Endothelial cell of umbilical vein (primary cell): ENCODE measurements at regions not wholly inside any gene's neighbourhood (a gene's known extent, or its start where the extent isn't known, plus 50 kb on each side); places are given as distances from the start of the nearest gene placed in this dataset.

Source experiments
- BruUV-seq: library from RNA; stranded (reverse); fragments of 400-500 nt; replicated peaks from 2 replicates; lab custom pipeline; 2021; lab: Mats Ljungman, UMichigan
- CTCF ChIA-PET: fragments of 300-600, 350-600 bp; sonication (Branson Sonifier 250); formaldehyde crosslinking; loops from one replicate; lab custom pipeline; 2021; ENCODE audit warnings: antibody characterized with exemption, inconsistent platforms; lab: Charles Lee
- POLR2A ChIA-PET: fragments of 300-600, 350-600 bp; sonication (Branson Sonifier 250); formaldehyde crosslinking; loops from one replicate; lab custom pipeline; 2021; ENCODE audit warnings: antibody characterized with exemption, inconsistent platforms; lab: Charles Lee
- DNase-seq: peaks from one replicate; pipeline ENCODE4 v3.0.0-alpha.2; 2011; ENCODE audit warnings: low read depth, low spot score
- FAIRE-seq: peaks from 2 replicates; lab custom pipeline; 2011; peaks lifted over from hg19 to GRCh38; lab: Jason Lieb, UNC
- H2AFZ ChIP-seq: 2 replicates; pipeline ENCODE4 v1.6.0; 2012; ENCODE audit warnings: low read depth, low read length, control low read depth, inconsistent platforms
- H3K27ac ChIP-seq: 2 replicates; pipeline ENCODE4 v1.5.1; 2011; ENCODE audit warnings: low read depth, mild to moderate bottlenecking, control low read depth, low read length, moderate library complexity; ENCODE audit not compliant: insufficient read depth
- H3K27me3 ChIP-seq, 2 experiments: 2 replicates each; pipeline versions ENCODE4 v1.6.0 to v1.6.1; 2011; ENCODE audit warnings: low read length in 2 of 2, mixed read lengths in 1 of 2; ENCODE audit not compliant: control insufficient read depth in 2 of 2, insufficient read depth in 2 of 2
- H3K36me3 ChIP-seq, 2 experiments: 2 replicates in 1 of 2; 3 replicates in 1 of 2; pipeline ENCODE4 v1.5.1; 2011; ENCODE audit warnings: low read length in 2 of 2, mild to moderate bottlenecking in 1 of 2, moderate library complexity in 1 of 2; ENCODE audit not compliant: control insufficient read depth in 2 of 2, insufficient read depth in 2 of 2; ENCODE audit errors: extremely low read depth in 1 of 2
- H3K4me1 ChIP-seq: 3 replicates; pipeline ENCODE4 v1.5.1; 2011; ENCODE audit warnings: mild to moderate bottlenecking, low read length; ENCODE audit not compliant: control insufficient read depth, insufficient read depth; ENCODE audit errors: extremely low read depth
- H3K4me2 ChIP-seq: 2 replicates; pipeline ENCODE4 v1.6.1; 2011; ENCODE audit warnings: low read length, control low read depth, mixed read lengths; ENCODE audit not compliant: insufficient read depth
- H3K4me3 ChIP-seq, 3 experiments: fragments of 200-600 bp in 1 of 3; sonication (generic), shearing (Covaris generic) in 1 of 3; replicated peaks in 1 of 3; 2 replicates each; pipeline ENCODE4 v1.5.1; 2011 to 2016; ENCODE audit warnings: control low read depth in 3 of 3, low read length in 3 of 3, mild to moderate bottlenecking in 2 of 3, inconsistent platforms in 1 of 3, low read depth in 1 of 3, moderate library complexity in 1 of 3; ENCODE audit not compliant: insufficient read depth in 1 of 3
- H3K79me2 ChIP-seq: 2 replicates; pipeline ENCODE4 v1.6.0; 2012; ENCODE audit warnings: low read length, inconsistent platforms; ENCODE audit not compliant: control insufficient read depth, insufficient read depth
- H3K9ac ChIP-seq: replicated peaks from 2 replicates; pipeline ENCODE3; 2011; ENCODE audit warnings: low read length, control low read depth; ENCODE audit not compliant: insufficient read depth; ENCODE audit errors: extremely low read depth
- H3K9me1 ChIP-seq: replicated peaks from 3 replicates; pipeline ENCODE4 v1.6.0; 2011; ENCODE audit warnings: mild to moderate bottlenecking, low read length; ENCODE audit not compliant: control insufficient read depth, insufficient read depth; ENCODE audit errors: extremely low read depth
- H3K9me3 ChIP-seq: replicated peaks from 2 replicates; pipeline ENCODE4 v1.5.1; 2012; ENCODE audit warnings: low read length, inconsistent platforms; ENCODE audit not compliant: control insufficient read depth, insufficient read depth
- H4K20me1 ChIP-seq: replicated peaks from 2 replicates; pipeline ENCODE3; 2011; ENCODE audit warnings: mild to moderate bottlenecking, low read length; ENCODE audit not compliant: control insufficient read depth, insufficient read depth; ENCODE audit errors: extremely low read depth
- CTCF ChIP-seq, 2 donors: IDR thresholded peaks; 1 replicate in 1 of 2; 2 replicates in 1 of 2; pipeline ENCODE4 v1.5.1; 2011; ENCODE audit warnings: low read length in 2 of 2, mild to moderate bottlenecking in 2 of 2, moderate library complexity in 2 of 2, control low read depth in 1 of 2, inconsistent platforms in 1 of 2, low read depth in 1 of 2; ENCODE audit not compliant: insufficient read depth in 1 of 2; ENCODE audit errors: extremely low read depth in 1 of 2
- EZH2 ChIP-seq: IDR thresholded peaks from 2 replicates; pipeline ENCODE4 v1.6.1; 2012; ENCODE audit warnings: borderline replicate concordance, low read depth, mild to moderate bottlenecking, moderate library complexity, low read length, inconsistent platforms; ENCODE audit not compliant: severe bottlenecking
- FOS ChIP-seq: IDR thresholded peaks from 2 replicates; pipeline ENCODE4 v1.6.1; 2011; ENCODE audit warnings: mild to moderate bottlenecking, low read length, moderate library complexity, borderline replicate concordance; ENCODE audit not compliant: insufficient read depth
- GATA2 ChIP-seq: IDR thresholded peaks from 2 replicates; pipeline ENCODE4 v1.7.0; 2011; ENCODE audit warnings: low read depth, mild to moderate bottlenecking, moderate library complexity, mixed read lengths, low read length; ENCODE audit not compliant: insufficient read length, insufficient read depth
- JUN ChIP-seq: IDR thresholded peaks from 2 replicates; pipeline ENCODE4 v1.6.1; 2011; ENCODE audit warnings: borderline replicate concordance, low read depth; ENCODE audit not compliant: insufficient read length, insufficient read depth
- MAX ChIP-seq: IDR thresholded peaks from 2 replicates; pipeline ENCODE4 v1.6.1; 2011; ENCODE audit not compliant: insufficient read depth, insufficient read length
- MYC ChIP-seq: IDR thresholded peaks from one replicate; pipeline ENCODE4 v1.6.1; 2011; ENCODE audit warnings: mild to moderate bottlenecking, low read depth, low read length
- POLR2A ChIP-seq: IDR thresholded peaks from 2 replicates; pipeline ENCODE4 v1.6.1; 2012; ENCODE audit warnings: low read depth, mild to moderate bottlenecking, control low read depth, low read length
- POLR2AphosphoS5 ChIP-seq: IDR thresholded peaks from 2 replicates; pipeline ENCODE4 v1.6.1; 2012; ENCODE audit warnings: low read depth, mild to moderate bottlenecking, control low read depth, low read length, moderate library complexity; ENCODE audit not compliant: insufficient read depth
- dilution Hi-C: fragments of 300-500 bp; cut with MboI; formaldehyde crosslinking; loops from one replicate; pipeline ENCODE4 v1.15.0; 2019; ENCODE audit warnings: low sequenced_read_pairs; ENCODE audit not compliant: extremely low pct_ligation_motif_present
- intact Hi-C: fragments of 100-400 bp; cut with micrococcal nuclease; formaldehyde crosslinking; loops from one replicate; pipeline ENCODE4 v1.10.0; 2022

DNA sequence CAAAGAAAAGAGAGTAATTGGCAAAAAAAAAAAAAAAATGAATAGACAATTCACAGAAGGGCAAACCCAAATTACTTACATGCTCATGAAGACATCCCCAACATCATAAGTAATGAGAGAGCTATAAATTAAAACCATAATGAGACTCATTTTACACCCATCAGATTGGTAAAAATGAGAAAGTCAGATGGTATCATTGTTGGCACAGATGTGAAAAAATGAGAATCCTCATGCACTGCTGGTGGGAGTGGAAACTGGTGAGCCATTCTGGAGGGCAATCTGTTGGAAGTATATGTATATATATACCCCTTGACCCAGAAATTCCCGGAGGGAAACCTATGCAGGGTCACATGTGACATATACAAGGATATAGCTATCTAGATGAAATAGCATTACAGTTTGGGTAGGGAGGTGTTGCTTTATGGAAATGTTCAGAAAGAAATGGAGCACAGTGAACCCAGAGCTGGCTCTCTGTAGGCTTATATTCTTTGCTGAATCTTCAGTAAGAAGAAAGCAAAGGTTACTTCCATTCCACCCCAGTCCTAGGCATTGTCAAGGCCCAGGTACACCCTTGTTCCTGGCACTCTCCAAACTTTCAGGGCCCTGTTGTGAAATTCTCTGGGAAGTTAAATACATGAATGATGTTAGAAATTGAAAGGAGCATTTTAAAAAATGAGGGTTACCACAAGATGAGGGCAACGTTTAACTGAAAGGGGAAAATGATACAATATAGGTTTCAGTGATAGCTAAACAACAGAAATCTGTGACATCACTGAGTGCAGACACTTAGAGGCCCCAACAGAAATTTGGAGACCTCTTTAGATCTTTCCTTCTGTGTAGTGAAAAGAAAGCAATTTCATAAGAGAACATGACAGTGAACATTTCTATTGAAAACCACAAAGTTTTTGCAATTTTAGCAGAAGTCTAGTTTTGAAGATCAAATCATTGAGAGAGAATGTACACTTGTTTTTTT is 132.7 kb upstream of the TPRG1 start:
- POLR2A ChIA-PET = interaction anchor here (1.0 kb wide), 1 partner anchor 1294 kb away, joined by 3 read pairs; the partner anchor contains the start of gene BCL6
- no peaks in the 10 kb centered on the region for H3K4me1 ChIP-seq
- CTCF ChIA-PET = interaction anchor here (0.6 to 5.1 kb wide), 3 partner anchors 9 to 1300 kb away, joined by 3 to 201 read pairs (median 3); no protein-coding TSS in a partner anchor
- no peak overlapping the region for H3K4me2 ChIP-seq
- DNase-seq = no peak
- H3K27me3 ChIP-seq = peaks cover 0 to 3% of the 10 kb centered on the region in 2 experiments
- intact Hi-C loops (no loop called here), dilution Hi-C loops (no loop called here)
- FAIRE-seq = no peak
- H2AFZ ChIP-seq = no peak overlapping the region
- no peak for TF ChIP-seq EZH2
- no peak for TF ChIP-seq FOS
- TF ChIP-seq GATA2 = no peak
- no peak for TF ChIP-seq JUN
- TF ChIP-seq CTCF (IDR thresholded peaks at IDR 0.05; ENCODE audit: extremely low read depth in 1 of 2, insufficient read depth in 1 of 2, low read depth in 1 of 2, low read length in 2 of 2) = no peak
- TF ChIP-seq POLR2A = no peak
- TF ChIP-seq MYC = no peak
- TF ChIP-seq MAX = no peak
- TF ChIP-seq POLR2AphosphoS5 = no peak
- no peaks in the 10 kb centered on the region for H3K36me3 ChIP-seq
- H3K9me1 ChIP-seq = no peaks in the 10 kb centered on the region
- H4K20me1 ChIP-seq = no peaks in the 10 kb centered on the region
- BruUV-seq = no TSS peak
- H3K9me3 ChIP-seq = no peaks in the 10 kb centered on the region
- H3K9ac ChIP-seq = no peak overlapping the region
- H3K4me3 ChIP-seq = no peak overlapping the region
- H3K27ac ChIP-seq = no peak overlapping the region
- no peaks in the 10 kb centered on the region for H3K79me2 ChIP-seq
